Stimulated activated CD4-positive, alpha-beta T cell treated with anti-CD3 and anti-CD28 coated beads, Interleukin-15, amount 100 ng/mL, for 48 hours (primary cell): ENCODE measurements at regions not wholly inside any gene's neighbourhood (a gene's known extent, or its start where the extent isn't known, plus 50 kb on each side); places are given as distances from the start of the nearest gene placed in this dataset.

ENCODE experiments used
- DNase-seq, 2 donors: peaks; one replicate each; pipeline ENCODE4 v3.0.0-alpha.2; 2020; ENCODE audit warnings: low read depth in 2 of 2

- no peak for DNase-seq
Observed at GRCh38 chr1:56222914-56223540, 356.3 kb downstream of the PLPP3 start.

GRCh38 chr1:56220021-56220420 is 359.3 kb downstream of the PLPP3 start:
- DNase-seq, result no peak

- no peak for DNase-seq
Observed at GRCh38 chr1:56218023-56218422, 361.3 kb downstream of the PLPP3 start.

- DNase-seq, result no peak
Observed at GRCh38 chr1:56216218-56216617, 363.1 kb downstream of the PLPP3 start.

GRCh38 chr1:56215771-56216170 is 363.6 kb downstream of the PLPP3 start:
- no peak for DNase-seq

GRCh38 chr1:56215086-56215485 is 364.3 kb downstream of the PLPP3 start:
- no peak for DNase-seq

- no peak for DNase-seq
Observed at GRCh38 chr1:56213068-56213467, 366.3 kb downstream of the PLPP3 start.

- DNase-seq, result no peak
Observed at GRCh38 chr1:56212143-56212542, 367.2 kb downstream of the PLPP3 start.

GRCh38 chr1:56206391-56206790 is 373.0 kb downstream of the PLPP3 start:
- DNase-seq, result no peak

- DNase-seq, result no peak
Observed at GRCh38 chr1:56204206-56204605, 375.2 kb downstream of the PLPP3 start.

GRCh38 chr1:56202796-56203492 is 376.4 kb downstream of the PLPP3 start:
- DNase-seq, result no peak

GRCh38 chr1:56202186-56202585 is 377.2 kb downstream of the PLPP3 start:
- DNase-seq, result no peak

GRCh38 chr1:56200896-56201295 is 378.5 kb downstream of the PLPP3 start:
- no peak for DNase-seq

GRCh38 chr1:56200442-56200841 is 378.9 kb downstream of the PLPP3 start:
- no peak for DNase-seq

GRCh38 chr1:56199956-56200355 is 379.4 kb downstream of the PLPP3 start:
- DNase-seq, result no peak

GRCh38 chr1:56199061-56199460 is 380.3 kb downstream of the PLPP3 start:
- no peak for DNase-seq

- DNase-seq, result no peak
Observed at GRCh38 chr1:56197946-56198345, 381.4 kb downstream of the PLPP3 start.

- DNase-seq, result no peak
Observed at GRCh38 chr1:56196839-56197238, 382.5 kb downstream of the PLPP3 start.

- DNase-seq, result no peak
Observed at GRCh38 chr1:56194701-56195300, 384.6 kb downstream of the PLPP3 start.

- no peak for DNase-seq
Observed at GRCh38 chr1:56193656-56194055, 385.7 kb downstream of the PLPP3 start.

GRCh38 chr1:56191369-56191768 is 388.0 kb downstream of the PLPP3 start:
- DNase-seq, result no peak

- no peak for DNase-seq
Observed at GRCh38 chr1:56190806-56191365, 388.5 kb downstream of the PLPP3 start.
